GM12878 (cell line): ENCODE measurements at regions not wholly inside any gene's neighbourhood (a gene's known extent, or its start where the extent isn't known, plus 50 kb on each side); places are given as distances from the start of the nearest gene placed in this dataset.

Experiments
- ATAC-seq: fragments of 200-7000 bp; cut with Tn5 transposase; 3 replicates; pipeline ENCODE4 v1.9.1; 2020; ENCODE audit warnings: mild to moderate bottlenecking, moderate library complexity
- BruUV-seq: library from RNA; stranded (reverse); fragments of 400-500 nt; replicated peaks from 2 replicates; lab custom pipeline; 2021; lab: Mats Ljungman, UMichigan
- CTCF ChIA-PET: fragments of 300-600 bp; sonication (Branson Sonifier 250); formaldehyde crosslinking; extraction: SDS; loops from one replicate; lab custom pipeline; 2021; ENCODE audit warnings: inconsistent platforms; lab: Yijun Ruan, JAX
- POLR2A ChIA-PET: fragments of 350-600 bp; formaldehyde crosslinking; extraction: SDS; loops from one replicate; lab custom pipeline; 2021; ENCODE audit warnings: inconsistent platforms; lab: Charles Lee
- RAD21 ChIA-PET: fragments of 300-600 bp; sonication (Branson Sonifier 250); formaldehyde crosslinking; loops from one replicate; lab custom pipeline; 2023; ENCODE audit warnings: antibody characterized with exemption; ENCODE audit not compliant: unreplicated experiment; lab: Charles Lee
- SMC1A ChIA-PET: fragments of 300-600 bp; sonication (Branson Sonifier 250); formaldehyde crosslinking; loops from one replicate; lab custom pipeline; 2023; ENCODE audit not compliant: unreplicated experiment, uncharacterized antibody; lab: Charles Lee
- DNase-seq: peaks from one replicate; pipeline ENCODE4 v3.0.0-alpha.2; 2011; ENCODE audit warnings: low read depth, low spot score
- FAIRE-seq: peaks from 3 replicates; lab custom pipeline; 2011; peaks lifted over from hg19 to GRCh38; lab: Jason Lieb, UNC
- H2AFZ ChIP-seq: 2 replicates; pipeline ENCODE4 v1.6.0; 2011; ENCODE audit warnings: low read depth, low read length, control low read depth; ENCODE audit not compliant: control insufficient read depth
- H3K27ac ChIP-seq: 2 replicates; pipeline ENCODE4 v1.5.1; 2011; ENCODE audit warnings: control low read depth; ENCODE audit not compliant: control insufficient read depth, insufficient read depth
- H3K27me3 ChIP-seq, 2 experiments: replicated peaks in 1 of 2; 2 replicates each; pipeline versions ENCODE4 v1.6.0 to v1.6.1; 2011; ENCODE audit warnings: low read length in 1 of 2; ENCODE audit not compliant: control insufficient read depth in 2 of 2, insufficient read depth in 2 of 2
- H3K36me3 ChIP-seq, 2 experiments: 2 replicates each; pipeline ENCODE4 v1.5.1; 2011; ENCODE audit warnings: low read length in 1 of 2; ENCODE audit not compliant: control insufficient read depth in 2 of 2, insufficient read depth in 2 of 2
- H3K4me1 ChIP-seq: 2 replicates; pipeline ENCODE4 v1.6.1; 2011; ENCODE audit warnings: mild to moderate bottlenecking, low read length, moderate library complexity, mixed read lengths; ENCODE audit not compliant: control insufficient read depth, insufficient read depth
- H3K4me2 ChIP-seq: 2 replicates; pipeline ENCODE4 v1.6.0; 2011; ENCODE audit warnings: control low read depth; ENCODE audit not compliant: control insufficient read depth, insufficient read depth
- H3K4me3 ChIP-seq: fragments of 200-600 bp; sonication (generic); 2 replicates; pipeline ENCODE4 v1.5.1; 2016
- H3K79me2 ChIP-seq: 2 replicates; pipeline ENCODE4 v1.6.0; 2011; ENCODE audit warnings: low read length; ENCODE audit not compliant: control insufficient read depth, insufficient read depth
- H3K9ac ChIP-seq: 2 replicates; pipeline ENCODE4 v1.8.0; 2011; ENCODE audit warnings: low read length, control low read depth, mixed read lengths; ENCODE audit not compliant: control insufficient read depth, insufficient read depth
- H3K9me3 ChIP-seq: replicated peaks from 3 replicates; pipeline ENCODE4 v1.5.1; 2011; ENCODE audit warnings: mild to moderate bottlenecking, low read length; ENCODE audit not compliant: control insufficient read depth, insufficient read depth
- H4K20me1 ChIP-seq: 2 replicates; pipeline ENCODE4 v1.6.0; 2011; ENCODE audit not compliant: control insufficient read depth, insufficient read depth
- CBX5 ChIP-seq: sonication (generic); IDR thresholded peaks from 2 replicates; pipeline ENCODE4 v1.6.1; 2016; ENCODE audit warnings: low read depth, moderate library complexity, mild to moderate bottlenecking, inconsistent platforms
- CEBPB ChIP-seq, 2 experiments: fragments of 150-350 bp in 1 of 2; IDR thresholded peaks; 2 replicates each; pipeline ENCODE4 v1.6.1; 2012 to 2014; ENCODE audit warnings: low read depth in 2 of 2, low read length in 2 of 2, borderline replicate concordance in 1 of 2, inconsistent platforms in 1 of 2
- CREB1 ChIP-seq: IDR thresholded peaks from 2 replicates; pipeline ENCODE4 v1.6.1; 2012; ENCODE audit warnings: low read depth, mild to moderate bottlenecking, inconsistent platforms
- EP300 ChIP-seq, 2 experiments: fragments of 150-350 bp in 1 of 2; IDR thresholded peaks; 2 replicates each; pipeline ENCODE4 v1.6.1; 2011 to 2012; ENCODE audit warnings: low read depth in 2 of 2, low read length in 2 of 2, borderline replicate concordance in 1 of 2, improper control_type of control experiment in 1 of 2, inconsistent platforms in 1 of 2; ENCODE audit not compliant: control insufficient read depth in 1 of 2
- MYC ChIP-seq: IDR thresholded peaks from 2 replicates; pipeline ENCODE4 v1.6.1; 2011; ENCODE audit warnings: mild to moderate bottlenecking, low read length, moderate library complexity, inconsistent platforms; ENCODE audit not compliant: insufficient read depth, insufficient replicate concordance, insufficient read length, severe bottlenecking
- NFYA ChIP-seq: IDR thresholded peaks from 2 replicates; pipeline ENCODE4 v1.6.1; 2011; ENCODE audit warnings: low read depth, mild to moderate bottlenecking, low read length, improper control_type of control experiment, borderline replicate concordance
- NFYB ChIP-seq: IDR thresholded peaks from 2 replicates; pipeline ENCODE4 v1.6.1; 2011; ENCODE audit warnings: low read depth, mild to moderate bottlenecking, low read length, improper control_type of control experiment, moderate library complexity; ENCODE audit not compliant: insufficient read depth
- POLR2A ChIP-seq: IDR thresholded peaks from 2 replicates; pipeline ENCODE4 v1.6.1; 2011; ENCODE audit warnings: low read depth, mild to moderate bottlenecking, low read length
- RB1 ChIP-seq: fragments of 450-650 bp; formaldehyde crosslinking; IDR thresholded peaks from 2 replicates; pipeline ENCODE4 v1.6.1; 2017; ENCODE audit warnings: mild to moderate bottlenecking, borderline replicate concordance
- TCF3 ChIP-seq: IDR thresholded peaks from 2 replicates; pipeline ENCODE4 v1.6.1; 2012; ENCODE audit warnings: low read depth, mild to moderate bottlenecking, low read length, borderline replicate concordance; ENCODE audit not compliant: insufficient read depth
- ZNF207 ChIP-seq: fragments of 450-650 bp; IDR thresholded peaks from 2 replicates; pipeline ENCODE4 v1.6.1; 2014; ENCODE audit warnings: antibody characterized with exemption, mild to moderate bottlenecking, borderline replicate concordance
- WGBS: methylation state at CpG from one replicate; pipeline ENCODE4 v1.1.6; 2016; ENCODE audit warnings: low lambda C conversion rate; ENCODE audit not compliant: insufficient replicate concordance, insufficient coverage; ENCODE audit errors: missing lambda C conversion rate; 5-methylcytosine and 5-hydroxymethylcytosine counted together
- in situ Hi-C: fragments of 300-500 bp; cut with MboI; formaldehyde crosslinking; loops from 9 replicates; pipeline ENCODE4 v1.14.3; 2018; ENCODE audit warnings: mixed read lengths
- intact Hi-C: fragments of 100-400 bp; cut with micrococcal nuclease; formaldehyde crosslinking; loops from one replicate; pipeline ENCODE4 v1.14.2; 2022; ENCODE audit not compliant: unreplicated experiment
- TF ChIP-seq, protein P1 (sequence below): IDR thresholded peaks from 2 replicates; pipeline ENCODE4 v1.6.1; 2011; ENCODE audit warnings: mild to moderate bottlenecking, low read depth, low read length, moderate library complexity; ENCODE audit not compliant: insufficient replicate concordance
- TF ChIP-seq, protein P2 (sequence below): IDR thresholded peaks from 2 replicates; pipeline ENCODE4 v1.6.1; 2011; ENCODE audit warnings: borderline replicate concordance, low read depth, mild to moderate bottlenecking, moderate library complexity, mixed read lengths, low read length; ENCODE audit not compliant: insufficient read depth; ENCODE audit errors: extremely low read length
- TF ChIP-seq, protein P3 (sequence below): fragments of 450-650 bp; IDR thresholded peaks from 2 replicates; pipeline ENCODE4 v1.6.1; 2017; ENCODE audit warnings: mild to moderate bottlenecking
- TF ChIP-seq, protein P4 (sequence below): fragments of 150-350 bp; IDR thresholded peaks from 2 replicates; pipeline ENCODE4 v1.6.1; 2014; ENCODE audit warnings: mild to moderate bottlenecking, low read depth, low read length
- TF ChIP-seq, protein P5 (sequence below): fragments of 450-650 bp; IDR thresholded peaks from 2 replicates; pipeline ENCODE4 v1.6.1; 2014; ENCODE audit warnings: mild to moderate bottlenecking

DNA sequence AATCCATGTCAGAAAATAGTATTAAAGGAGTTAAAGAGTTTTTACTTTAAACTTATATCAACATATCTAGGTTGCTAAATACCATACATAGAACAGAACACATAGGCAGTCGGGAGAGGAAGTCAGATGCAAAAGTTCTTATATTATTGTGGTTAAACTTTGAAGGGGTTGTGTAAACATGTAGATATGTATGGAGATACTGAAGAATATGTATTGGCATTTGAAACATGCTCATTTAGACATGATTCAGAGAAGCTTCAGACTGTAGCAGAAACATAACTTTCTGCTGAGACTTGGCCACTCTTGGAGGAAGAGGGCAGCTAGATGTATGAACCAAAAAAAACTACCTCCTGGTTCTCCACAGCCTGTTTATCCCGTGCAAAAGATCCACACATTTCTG, 103.5 kb upstream of the FERD3L start:
- Histone ChIP-seq H3K79me2 (no peaks in the 10 kb centered on the region), H3K9ac (no peak overlapping the region), H3K36me3 (no peaks in the 10 kb centered on the region), H4K20me1 (no peaks in the 10 kb centered on the region), H3K27me3 (no peaks in the 10 kb centered on the region), H3K4me3 (no peak overlapping the region), H3K27ac (no peak overlapping the region), H2AFZ (no peak overlapping the region), H3K4me2 (no peak overlapping the region), H3K4me1 (no peaks in the 10 kb centered on the region), H3K9me3 (no peaks in the 10 kb centered on the region)
- ChIA-PET POLR2A (no interaction called here), RAD21 (no interaction called here), CTCF (no interaction called here), SMC1A (interaction anchor here (1.0 kb wide), 1 partner anchor 140 kb away, joined by 3 read pairs; no protein-coding TSS in a partner anchor)
- no peak for FAIRE-seq
- intact Hi-C loops = no loop called here
- WGBS = 2% methylated on average over 2 of the region's 2 CpGs
- in situ Hi-C loops = no loop called here
- no TSS peak for BruUV-seq
- no peak for ATAC-seq
- DNase-seq = no peak
- no peak for TF ChIP-seq TCF3
- TF ChIP-seq POLR2A = no peak
- TF ChIP-seq, protein P1, sequence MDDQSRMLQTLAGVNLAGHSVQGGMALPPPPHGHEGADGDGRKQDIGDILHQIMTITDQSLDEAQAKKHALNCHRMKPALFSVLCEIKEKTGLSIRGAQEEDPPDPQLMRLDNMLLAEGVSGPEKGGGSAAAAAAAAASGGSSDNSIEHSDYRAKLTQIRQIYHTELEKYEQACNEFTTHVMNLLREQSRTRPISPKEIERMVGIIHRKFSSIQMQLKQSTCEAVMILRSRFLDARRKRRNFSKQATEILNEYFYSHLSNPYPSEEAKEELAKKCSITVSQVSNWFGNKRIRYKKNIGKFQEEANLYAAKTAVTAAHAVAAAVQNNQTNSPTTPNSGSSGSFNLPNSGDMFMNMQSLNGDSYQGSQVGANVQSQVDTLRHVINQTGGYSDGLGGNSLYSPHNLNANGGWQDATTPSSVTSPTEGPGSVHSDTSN = no peak
- TF ChIP-seq CEBPB (IDR thresholded peaks at IDR 0.05; ENCODE audit: borderline replicate concordance in 1 of 2, low read depth in 2 of 2, low read length in 2 of 2) = no peak
- TF ChIP-seq, protein P2, sequence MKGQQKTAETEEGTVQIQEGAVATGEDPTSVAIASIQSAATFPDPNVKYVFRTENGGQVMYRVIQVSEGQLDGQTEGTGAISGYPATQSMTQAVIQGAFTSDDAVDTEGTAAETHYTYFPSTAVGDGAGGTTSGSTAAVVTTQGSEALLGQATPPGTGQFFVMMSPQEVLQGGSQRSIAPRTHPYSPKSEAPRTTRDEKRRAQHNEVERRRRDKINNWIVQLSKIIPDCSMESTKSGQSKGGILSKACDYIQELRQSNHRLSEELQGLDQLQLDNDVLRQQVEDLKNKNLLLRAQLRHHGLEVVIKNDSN = no peak
- no peak for TF ChIP-seq RB1
- no peak for TF ChIP-seq EP300 (IDR thresholded peaks at IDR 0.05; ENCODE audit: borderline replicate concordance in 1 of 2, control insufficient read depth in 1 of 2, low read depth in 2 of 2, low read length in 2 of 2)
- no peak for TF ChIP-seq ZNF207
- no peak for TF ChIP-seq NFYB
- TF ChIP-seq MYC = no peak
- TF ChIP-seq, protein P3, sequence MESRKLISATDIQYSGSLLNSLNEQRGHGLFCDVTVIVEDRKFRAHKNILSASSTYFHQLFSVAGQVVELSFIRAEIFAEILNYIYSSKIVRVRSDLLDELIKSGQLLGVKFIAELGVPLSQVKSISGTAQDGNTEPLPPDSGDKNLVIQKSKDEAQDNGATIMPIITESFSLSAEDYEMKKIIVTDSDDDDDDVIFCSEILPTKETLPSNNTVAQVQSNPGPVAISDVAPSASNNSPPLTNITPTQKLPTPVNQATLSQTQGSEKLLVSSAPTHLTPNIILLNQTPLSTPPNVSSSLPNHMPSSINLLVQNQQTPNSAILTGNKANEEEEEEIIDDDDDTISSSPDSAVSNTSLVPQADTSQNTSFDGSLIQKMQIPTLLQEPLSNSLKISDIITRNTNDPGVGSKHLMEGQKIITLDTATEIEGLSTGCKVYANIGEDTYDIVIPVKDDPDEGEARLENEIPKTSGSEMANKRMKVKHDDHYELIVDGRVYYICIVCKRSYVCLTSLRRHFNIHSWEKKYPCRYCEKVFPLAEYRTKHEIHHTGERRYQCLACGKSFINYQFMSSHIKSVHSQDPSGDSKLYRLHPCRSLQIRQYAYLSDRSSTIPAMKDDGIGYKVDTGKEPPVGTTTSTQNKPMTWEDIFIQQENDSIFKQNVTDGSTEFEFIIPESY = no peak
- no peak for TF ChIP-seq CBX5
- TF ChIP-seq, protein P4, sequence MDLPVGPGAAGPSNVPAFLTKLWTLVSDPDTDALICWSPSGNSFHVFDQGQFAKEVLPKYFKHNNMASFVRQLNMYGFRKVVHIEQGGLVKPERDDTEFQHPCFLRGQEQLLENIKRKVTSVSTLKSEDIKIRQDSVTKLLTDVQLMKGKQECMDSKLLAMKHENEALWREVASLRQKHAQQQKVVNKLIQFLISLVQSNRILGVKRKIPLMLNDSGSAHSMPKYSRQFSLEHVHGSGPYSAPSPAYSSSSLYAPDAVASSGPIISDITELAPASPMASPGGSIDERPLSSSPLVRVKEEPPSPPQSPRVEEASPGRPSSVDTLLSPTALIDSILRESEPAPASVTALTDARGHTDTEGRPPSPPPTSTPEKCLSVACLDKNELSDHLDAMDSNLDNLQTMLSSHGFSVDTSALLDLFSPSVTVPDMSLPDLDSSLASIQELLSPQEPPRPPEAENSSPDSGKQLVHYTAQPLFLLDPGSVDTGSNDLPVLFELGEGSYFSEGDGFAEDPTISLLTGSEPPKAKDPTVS = no peak
- TF ChIP-seq CREB1 = no peak
- TF ChIP-seq, protein P5, sequence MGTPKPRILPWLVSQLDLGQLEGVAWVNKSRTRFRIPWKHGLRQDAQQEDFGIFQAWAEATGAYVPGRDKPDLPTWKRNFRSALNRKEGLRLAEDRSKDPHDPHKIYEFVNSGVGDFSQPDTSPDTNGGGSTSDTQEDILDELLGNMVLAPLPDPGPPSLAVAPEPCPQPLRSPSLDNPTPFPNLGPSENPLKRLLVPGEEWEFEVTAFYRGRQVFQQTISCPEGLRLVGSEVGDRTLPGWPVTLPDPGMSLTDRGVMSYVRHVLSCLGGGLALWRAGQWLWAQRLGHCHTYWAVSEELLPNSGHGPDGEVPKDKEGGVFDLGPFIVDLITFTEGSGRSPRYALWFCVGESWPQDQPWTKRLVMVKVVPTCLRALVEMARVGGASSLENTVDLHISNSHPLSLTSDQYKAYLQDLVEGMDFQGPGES = no peak
- TF ChIP-seq NFYA = no peak
